Posterior vena cava (tissue), 2 donors: ENCODE measurements at regions not wholly inside any gene's neighbourhood (a gene's known extent, or its start where the extent isn't known, plus 50 kb on each side); places are given as distances from the start of the nearest gene placed in this dataset.

Experiments
- DNase-seq: peaks from one replicate; pipeline ENCODE4 v3.0.0-alpha.2; 2020; ENCODE audit warnings: low spot score
- intact Hi-C, 2 donors: fragments of 100-400 bp; cut with DNase I; formaldehyde crosslinking; loops; one replicate each; pipeline versions ENCODE4 v1.14.1 to v1.14.2; 2022 to 2023
- donor health status: DM: yes; HTN: yes; CAD: no.
- donor health status: DM: yes; HTN: yes; CAD: no.

GRCh38 chr18:56121669-56122068 lies 516.7 kb downstream of the TXNL1 start:
- intact Hi-C loops, result no loop called here
- DNase-seq, result no peak

GRCh38 chr18:56120782-56121181 lies 517.6 kb downstream of the TXNL1 start:
- intact Hi-C loops, result no loop called here
- DNase-seq, result no peak

DNA sequence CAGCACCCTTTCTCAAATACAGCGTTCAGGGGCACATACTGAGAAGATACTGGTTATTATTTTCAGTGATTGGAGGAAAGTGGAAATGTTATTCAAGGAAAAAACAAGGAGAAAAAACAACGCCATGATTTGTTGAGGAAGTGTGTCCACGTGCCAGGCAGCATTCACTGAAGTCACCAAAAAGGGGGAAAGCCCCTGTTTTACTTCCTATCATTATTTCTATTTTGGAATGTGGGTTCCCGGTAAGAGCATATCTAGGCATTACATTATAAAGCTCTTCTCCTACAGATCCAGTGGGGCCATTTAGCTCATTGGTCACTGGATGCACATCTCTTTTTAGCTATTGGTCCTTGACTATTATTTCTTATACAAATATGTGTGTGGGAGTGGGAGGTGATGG lies 518.7 kb downstream of the TXNL1 start:
- DNase-seq, result no peak
- intact Hi-C loops, result no loop called here

DNA sequence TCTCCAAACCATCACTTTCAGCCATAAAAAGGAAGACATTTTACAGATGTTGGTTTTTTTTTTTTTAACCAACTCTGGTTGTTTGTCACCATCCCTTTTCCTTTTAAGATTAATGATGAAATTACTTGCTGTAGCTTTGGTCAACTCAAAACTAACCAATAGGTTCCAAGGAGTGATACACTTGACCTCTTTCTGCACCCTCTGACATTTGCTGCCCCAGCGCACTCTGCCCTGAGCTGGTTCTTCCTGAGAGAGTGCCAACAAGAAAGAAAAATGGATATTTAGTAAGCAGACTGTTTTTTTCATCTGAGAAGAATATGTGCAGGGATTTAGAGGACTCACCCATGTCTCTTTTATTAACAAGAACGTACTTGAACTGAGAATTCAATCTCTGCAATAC lies 520.0 kb downstream of the TXNL1 start:
- intact Hi-C loops, result no loop called here
- DNase-seq, result no peak

DNA sequence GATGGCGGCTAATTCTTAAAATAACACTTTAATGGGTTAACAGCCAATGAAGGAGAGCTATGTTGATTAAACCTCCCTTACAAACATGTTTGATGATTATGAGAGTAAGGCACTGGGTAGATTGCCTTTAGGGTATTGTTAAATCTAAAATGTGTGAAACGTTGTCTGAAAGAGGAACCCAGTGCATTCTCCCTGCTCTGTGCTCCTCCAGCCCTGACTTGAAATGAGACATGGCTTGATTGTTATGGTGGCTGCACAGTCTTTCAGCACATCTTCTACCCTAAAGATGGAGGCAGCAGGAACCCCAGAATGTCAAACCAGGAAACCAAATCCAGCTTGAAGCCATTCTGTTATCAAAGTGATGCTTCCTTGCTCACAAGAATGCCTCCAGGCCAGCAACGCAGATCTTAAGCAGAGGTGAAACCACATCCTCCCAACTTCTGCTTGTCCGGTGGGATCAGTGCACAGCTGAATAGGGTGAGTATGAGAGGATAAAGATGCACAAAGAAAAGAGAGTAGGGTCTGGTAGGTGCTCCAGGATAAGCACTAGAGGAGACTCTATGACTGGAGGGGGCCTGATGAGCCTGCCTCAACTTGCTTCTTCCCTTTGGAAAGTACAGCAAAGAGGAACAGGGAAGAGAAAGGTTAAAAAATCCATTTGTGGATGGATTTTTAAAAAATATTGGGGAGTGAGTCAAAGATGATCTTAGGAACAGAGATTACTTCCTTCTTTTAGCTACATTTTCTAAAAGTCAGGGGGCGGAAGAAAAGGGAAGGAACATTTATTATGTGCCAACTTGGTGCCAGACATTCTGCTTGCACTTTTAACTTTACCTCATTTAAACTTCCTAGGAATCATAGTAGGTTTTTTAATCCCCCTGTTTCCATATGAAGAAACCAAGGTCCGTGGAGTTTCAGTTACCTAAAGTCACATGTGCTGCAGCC lies 523.0 kb downstream of the TXNL1 start:
- DNase-seq, result no peak
- intact Hi-C loops, result no loop called here

GRCh38 chr18:56112984-56113383 lies 525.0 kb upstream of the TCF4 start:
- no peak for DNase-seq
- intact Hi-C loops, result no loop called here

DNA sequence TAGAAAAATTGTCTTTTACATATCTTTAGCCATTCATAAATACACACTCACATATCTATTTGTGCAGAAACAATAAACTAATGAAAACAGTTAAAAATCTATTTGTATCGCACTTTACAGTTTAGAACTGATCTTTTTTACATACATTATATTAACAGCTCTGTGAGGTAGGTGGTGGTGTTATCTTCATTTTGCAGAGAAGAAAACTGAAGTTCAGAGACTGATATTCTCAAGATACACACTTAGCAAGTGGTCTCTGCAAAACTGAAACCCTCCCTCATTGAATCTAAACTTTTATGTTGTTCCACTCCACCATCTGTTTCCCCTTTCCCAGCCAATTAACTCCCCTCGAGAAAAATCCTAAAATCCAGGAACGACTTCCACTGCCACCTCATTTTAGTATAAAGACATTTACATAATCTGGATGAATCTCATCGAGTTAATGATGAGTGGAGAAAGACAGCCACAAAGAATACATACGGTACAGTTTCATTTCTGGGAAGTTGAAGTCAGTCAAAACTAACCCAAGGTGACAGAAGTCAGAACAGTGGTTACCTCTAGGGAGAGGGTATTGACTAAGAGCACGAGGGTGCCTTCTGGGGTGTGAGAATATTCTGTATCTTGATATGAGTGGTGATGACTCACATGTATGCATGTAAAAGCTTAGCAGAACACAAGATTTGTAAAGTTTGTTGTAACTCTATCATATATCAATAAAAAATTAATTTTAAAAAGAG lies 524.2 kb upstream of the TCF4 start:
- no peak for DNase-seq
- intact Hi-C loops, result no loop called here

GRCh38 chr18:56109757-56110156 lies 521.8 kb upstream of the TCF4 start:
- no peak for DNase-seq
- intact Hi-C loops, result no loop called here

DNA sequence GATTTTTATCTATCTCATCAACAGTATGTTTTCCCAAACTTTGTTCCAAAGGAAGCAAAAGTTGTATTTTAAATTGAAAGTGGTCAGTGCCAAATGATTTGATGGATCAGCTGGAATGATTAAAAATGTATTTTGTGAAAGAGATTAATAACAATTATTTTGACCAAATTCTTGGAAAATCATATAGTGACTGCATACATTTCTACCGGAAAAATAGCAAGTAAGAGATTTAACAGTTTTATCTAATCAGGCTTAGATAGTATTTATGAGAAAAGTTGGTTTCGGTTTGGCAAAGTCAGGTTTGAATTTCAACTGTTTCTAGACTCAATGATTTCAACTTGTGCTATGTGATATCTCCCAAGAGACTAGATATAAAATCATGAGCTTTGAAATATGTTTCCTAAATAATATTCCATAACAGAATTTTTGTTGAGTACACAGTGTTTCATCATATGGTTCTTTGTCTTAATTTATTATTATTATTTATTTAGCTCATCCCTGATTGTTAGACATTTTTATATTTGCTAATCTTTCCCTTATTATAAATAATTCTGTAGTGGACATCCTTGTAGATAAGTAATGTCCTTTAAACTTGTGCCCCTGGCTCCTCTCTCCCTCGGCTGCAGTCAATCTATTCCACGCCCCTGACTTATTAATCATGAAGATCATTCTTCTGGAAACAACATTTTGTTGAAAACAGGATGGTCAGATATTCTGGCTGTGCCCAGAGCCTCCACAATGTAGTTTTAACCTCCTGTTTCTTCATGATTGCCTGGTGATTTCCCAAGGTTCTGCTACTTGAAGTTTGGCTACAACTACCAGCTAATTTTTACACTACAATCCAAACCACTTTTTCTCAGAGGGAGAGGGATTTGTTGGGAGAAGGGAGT lies 520.7 kb upstream of the TCF4 start:
- intact Hi-C loops, result no loop called here
- no peak for DNase-seq

GRCh38 chr18:56107821-56108477 lies 520.0 kb upstream of the TCF4 start:
- intact Hi-C loops, result no loop called here
- no peak for DNase-seq

DNA sequence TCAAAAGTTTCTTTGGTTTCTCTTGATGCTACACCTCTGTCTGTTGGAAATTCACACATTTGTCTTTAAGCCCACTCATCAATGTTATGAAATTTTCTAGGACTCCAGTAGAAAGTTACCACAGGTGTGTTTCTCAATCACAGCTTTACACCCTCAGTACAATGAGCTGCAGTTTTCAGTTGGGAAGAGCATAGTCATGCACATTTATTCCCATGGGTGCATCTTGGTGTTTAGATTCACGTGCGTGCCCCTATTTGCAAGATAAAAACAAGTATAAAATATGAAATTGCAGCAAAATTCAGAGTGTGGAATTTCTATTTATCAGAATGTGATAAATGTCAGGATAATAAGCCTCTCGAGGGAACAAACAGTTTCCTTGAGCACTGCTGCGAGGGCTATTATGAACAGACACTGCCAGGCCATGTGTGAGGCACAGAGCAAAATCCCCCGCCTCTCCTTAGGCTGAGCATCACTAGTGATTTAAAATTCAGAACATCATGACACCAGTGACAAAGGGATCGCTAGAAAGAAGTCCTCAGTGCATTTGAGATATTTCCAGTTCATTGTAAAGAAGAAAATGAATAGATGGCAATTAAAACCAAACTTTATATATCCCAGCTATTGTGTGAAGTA lies 512.2 kb upstream of the TCF4 start:
- no peak for DNase-seq
- intact Hi-C loops, result no loop called here

DNA sequence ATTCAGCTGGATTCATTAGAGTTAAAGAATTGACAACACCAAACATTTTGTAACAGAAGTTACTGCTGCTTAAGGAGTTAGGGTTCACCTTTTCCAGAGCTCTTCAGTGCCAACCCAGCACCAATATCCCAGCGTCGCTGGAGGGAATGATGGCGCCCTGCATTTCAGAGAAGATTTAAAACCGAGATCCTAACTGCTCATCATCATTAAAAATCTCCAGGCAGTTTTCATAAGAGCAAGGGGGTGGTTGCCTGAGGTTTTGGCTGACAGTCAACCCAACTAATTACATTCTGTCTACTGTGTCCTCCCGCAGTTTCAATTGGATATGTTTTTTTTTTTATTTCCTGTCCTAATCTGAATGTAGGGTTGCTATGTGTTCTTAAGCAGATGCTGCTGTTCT lies 509.6 kb upstream of the TCF4 start:
- intact Hi-C loops, result no loop called here
- no peak for DNase-seq

- DNase-seq, result no peak
- intact Hi-C loops, result no loop called here
These were observed 508.9 kb upstream of the TCF4 start for GRCh38 chr18:56096861-56097260.

GRCh38 chr18:56089612-56090258 lies 501.7 kb upstream of the TCF4 start:
- intact Hi-C loops, result no loop called here
- no peak for DNase-seq

DNA sequence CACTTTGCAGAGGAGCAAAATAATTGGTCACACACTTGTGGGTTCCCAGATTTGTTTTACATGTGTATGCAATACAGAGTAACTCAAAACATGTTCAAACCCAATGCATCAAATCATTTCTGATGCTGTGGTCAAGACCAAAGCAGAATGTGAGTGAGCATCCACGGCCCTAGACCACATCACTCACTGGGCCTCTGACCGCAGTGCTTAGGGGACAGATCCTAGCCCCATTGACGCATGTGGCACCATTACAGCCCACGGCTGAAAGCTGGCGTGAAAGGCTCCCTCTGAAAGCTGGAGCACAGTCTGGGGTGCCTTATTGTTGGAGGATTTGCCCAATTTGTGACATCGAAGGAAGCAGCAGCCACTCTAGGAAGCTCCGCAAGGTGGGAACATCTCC lies 498.8 kb upstream of the TCF4 start:
- intact Hi-C loops, result no loop called here
- DNase-seq, result no peak

DNA sequence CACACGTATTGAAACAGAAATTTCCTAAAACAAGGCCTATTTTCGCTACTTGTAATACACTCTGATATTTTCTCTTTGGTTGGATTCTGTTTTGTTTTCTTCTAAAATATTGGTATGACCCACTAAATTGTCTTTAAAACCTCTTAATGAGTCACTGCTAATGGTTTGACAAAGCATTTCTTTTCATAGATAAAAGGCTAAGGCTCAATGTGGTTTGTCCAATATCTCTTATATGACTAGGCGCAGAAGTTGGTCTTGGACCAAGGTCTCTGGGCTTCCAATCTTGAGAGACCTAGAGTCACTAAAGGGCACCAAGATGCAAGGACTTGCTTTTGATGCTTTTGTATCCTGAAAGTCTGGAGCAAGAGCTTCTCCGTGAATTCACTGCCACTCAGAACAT lies 498.2 kb upstream of the TCF4 start:
- intact Hi-C loops, result no loop called here
- DNase-seq, result no peak

- intact Hi-C loops, result no loop called here
- no peak for DNase-seq
These were observed 497.6 kb upstream of the TCF4 start for GRCh38 chr18:56085551-56085950.

DNA sequence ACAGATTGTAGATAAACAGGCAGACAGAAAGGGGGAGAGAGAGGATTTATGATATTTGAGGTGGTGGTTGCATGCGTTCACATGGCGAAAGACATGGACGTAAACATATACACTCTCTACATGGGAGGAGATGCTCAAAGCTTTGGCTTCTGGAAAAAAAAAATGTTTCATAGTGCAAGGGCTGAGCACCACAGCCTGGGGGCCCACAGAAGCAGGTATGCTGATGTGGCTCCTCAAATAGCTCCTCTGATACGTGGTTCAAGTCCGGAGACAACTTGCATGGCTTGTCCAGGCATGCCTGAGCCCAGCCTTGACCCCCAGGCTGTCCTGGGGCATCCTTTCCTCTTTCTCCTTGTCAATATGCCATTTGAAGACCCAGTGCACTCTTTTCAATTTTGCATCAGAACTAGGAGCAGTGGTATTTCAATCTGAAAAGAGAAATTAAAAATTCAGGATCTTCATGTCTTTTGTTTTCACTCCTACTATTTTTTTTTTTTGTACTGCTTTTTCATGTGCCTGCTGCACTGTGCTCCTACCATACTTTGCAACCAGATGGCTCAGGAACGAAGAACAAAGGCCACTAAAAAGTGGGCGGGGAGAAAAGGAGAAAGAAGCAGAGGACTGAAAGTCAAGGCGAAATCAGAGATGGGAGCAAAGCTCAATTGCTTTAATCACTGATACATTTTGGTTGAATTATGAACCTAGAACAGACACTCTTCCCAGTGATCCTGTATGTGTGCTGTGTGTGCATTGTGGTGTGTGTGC lies 495.7 kb upstream of the TCF4 start:
- intact Hi-C loops, result no loop called here
- DNase-seq, result no peak
